Tongue (tissue), 1 donor: ENCODE measurements at regions not wholly inside any gene's neighbourhood (a gene's known extent, or its start where the extent isn't known, plus 50 kb on each side); places are given as distances from the start of the nearest gene placed in this dataset.
"Not testable (repeated sequence)": the region's sequence is repeated elsewhere in the genome, so short reads cannot be mapped to it uniquely, and the experiment has no call there.

Experiments
- DNase-seq: peaks from one replicate; pipeline ENCODE4 v3.0.0-alpha.2; 2015

DNA sequence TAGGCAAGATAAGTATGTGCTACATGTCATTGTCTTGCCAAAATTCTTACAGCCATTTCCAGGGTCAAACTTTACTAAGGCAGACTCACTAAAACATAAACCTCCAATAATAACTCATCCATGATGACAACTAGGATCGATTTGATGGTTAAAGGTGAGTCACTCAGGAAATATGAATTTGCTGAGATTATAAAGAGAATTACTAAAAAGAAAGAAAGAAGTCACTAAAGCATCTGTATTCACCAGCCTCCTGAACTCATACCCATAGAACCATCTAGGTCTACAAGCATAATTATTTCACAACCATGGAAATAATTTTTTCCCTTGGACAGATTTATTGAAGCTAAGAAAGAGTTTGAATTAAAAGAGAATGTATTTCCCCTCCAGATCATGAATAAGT, 258.6 kb downstream of the TLE1 start:
- DNase-seq, result no peak

GRCh38 chr9:81427870-81428269, 261.5 kb downstream of the TLE1 start:
- no peak for DNase-seq

DNA sequence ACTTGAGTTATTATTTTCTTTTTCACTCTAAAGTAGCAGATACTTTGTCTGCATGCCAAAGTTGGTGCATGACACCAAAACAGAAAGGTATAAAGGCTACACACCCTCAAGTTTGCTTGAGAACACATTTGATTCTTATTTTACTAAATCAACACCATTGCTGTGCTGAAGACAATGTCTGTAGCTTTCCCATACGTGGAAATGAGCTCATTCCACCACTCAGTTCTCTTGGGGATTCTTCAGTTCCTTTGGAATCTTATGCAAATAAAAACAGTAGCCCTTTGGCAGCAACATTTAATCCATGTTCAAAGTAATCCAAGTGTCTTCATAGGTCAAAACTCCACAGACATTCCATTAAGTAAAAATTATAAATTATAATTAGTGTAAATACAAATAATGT, 264.9 kb downstream of the TLE1 start:
- DNase-seq, result no peak

DNA sequence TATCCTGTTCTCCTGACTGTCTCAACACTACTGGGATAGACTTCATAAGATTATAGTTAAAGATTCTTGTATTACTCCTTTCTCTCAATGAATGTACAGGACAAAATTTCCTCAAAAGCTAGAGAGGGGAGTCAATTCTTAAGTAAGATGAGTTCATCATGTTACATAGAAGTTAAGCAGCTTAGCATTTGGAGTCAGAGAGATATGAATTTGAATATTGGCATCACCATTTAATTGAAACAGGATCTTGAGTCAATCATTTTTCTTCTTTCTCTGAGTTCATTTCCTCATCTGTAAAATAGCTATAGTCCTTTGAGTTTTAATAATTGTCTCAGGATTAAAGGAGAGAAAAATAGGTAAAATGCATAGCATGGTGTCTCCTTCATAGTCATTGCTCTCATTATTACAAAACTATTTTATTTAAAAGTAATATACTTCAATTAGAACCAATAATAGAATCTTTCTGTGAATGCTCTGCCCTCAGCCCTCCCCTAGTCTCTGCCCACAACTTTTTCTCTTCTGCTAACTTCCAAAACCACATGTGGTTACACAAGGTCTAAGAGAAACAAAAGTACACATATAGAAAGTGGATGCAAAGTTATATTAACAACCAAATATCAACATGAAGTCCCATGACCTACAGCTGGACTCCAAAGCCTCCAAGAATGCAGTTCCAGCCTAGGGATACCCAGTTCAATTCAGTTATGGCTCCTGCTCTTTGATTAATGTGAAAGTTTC, 265.6 kb downstream of the TLE1 start:
- DNase-seq, result no peak

GRCh38 chr9:81421090-81421489, 268.3 kb downstream of the TLE1 start:
- not testable (repeated sequence) for DNase-seq

GRCh38 chr9:81420024-81420423, 269.3 kb downstream of the TLE1 start:
- no peak for DNase-seq

- peak; percentile 54 for DNase-seq
Observed at GRCh38 chr9:81417941-81418340, 271.4 kb downstream of the TLE1 start.

GRCh38 chr9:81417299-81417675, 272.1 kb downstream of the TLE1 start:
- DNase-seq, result peak; percentile 82

GRCh38 chr9:81416476-81417298, 272.7 kb downstream of the TLE1 start:
- DNase-seq, result peak; percentile 89

- no peak for DNase-seq
Observed at GRCh38 chr9:81414836-81415235, 274.5 kb downstream of the TLE1 start.

GRCh38 chr9:81411961-81412360, 277.4 kb downstream of the TLE1 start:
- DNase-seq, result no peak

DNA sequence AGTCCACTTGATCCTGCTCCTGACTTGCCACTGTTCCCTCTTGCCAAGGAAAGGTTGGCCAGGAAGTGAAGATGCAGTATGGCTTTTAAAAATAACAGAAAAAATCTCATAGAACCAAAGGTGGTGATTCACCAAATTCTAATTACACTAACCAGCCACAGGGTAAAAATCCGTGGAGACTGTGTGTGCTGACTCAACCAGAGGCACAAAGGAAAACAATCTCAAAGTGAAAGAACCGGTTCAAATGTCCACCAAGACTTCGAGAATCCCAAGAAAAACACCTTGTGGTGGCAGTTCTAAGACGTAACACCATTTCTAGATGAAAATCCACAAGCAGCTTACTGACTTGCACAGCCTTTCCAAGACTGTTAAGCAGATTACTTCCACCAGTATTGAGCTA, 279.1 kb downstream of the TLE1 start:
- no peak for DNase-seq

DNA sequence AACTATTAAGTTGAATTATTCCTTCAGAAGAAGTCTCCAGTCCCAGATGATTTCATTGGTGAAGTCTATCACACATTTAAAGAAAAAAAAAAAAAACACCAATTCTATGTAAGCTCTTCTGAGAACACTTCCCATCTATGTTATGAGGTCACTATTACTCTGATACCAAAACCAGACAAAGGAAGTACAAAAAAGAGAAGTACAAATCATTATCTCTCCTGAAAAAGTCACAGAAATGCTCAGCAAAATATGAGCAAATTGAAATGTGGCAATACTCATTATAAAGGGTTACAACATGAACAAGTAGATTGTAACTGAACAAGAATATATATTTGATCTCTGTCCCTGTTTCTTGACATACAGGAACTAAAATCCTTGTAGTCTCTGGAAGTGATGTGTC, 280.4 kb downstream of the TLE1 start:
- no peak for DNase-seq

DNA sequence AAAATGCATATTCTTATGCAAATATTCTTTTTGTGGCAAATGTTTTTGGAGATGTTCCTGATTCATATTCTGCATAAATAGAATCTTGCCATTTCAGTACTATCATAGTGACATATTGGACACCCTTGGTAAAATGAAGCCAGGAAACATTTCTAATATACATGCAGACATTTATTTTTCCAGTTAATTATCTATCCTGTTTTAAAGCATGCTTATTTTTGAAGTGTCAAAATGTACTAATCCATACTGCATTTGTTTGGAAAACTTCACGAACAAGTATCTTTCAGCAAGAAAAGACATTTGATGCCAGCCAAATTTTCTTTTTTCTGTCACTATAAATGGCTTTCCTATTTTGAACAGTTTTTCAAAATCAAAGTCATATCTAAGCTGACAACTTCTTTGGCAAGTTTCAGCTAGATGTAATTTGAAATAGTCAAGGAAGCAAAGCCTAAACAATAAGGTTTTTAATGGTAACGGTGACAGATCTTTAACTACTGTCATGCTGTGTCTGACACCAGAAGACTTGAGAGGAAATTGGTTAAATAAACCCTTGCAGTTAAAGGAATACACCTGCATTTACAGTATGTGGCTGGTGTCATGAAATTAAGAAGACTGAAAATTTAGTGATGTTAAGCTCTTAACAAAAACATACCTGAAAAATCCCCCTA, 284.3 kb downstream of the TLE1 start:
- no peak for DNase-seq

DNA sequence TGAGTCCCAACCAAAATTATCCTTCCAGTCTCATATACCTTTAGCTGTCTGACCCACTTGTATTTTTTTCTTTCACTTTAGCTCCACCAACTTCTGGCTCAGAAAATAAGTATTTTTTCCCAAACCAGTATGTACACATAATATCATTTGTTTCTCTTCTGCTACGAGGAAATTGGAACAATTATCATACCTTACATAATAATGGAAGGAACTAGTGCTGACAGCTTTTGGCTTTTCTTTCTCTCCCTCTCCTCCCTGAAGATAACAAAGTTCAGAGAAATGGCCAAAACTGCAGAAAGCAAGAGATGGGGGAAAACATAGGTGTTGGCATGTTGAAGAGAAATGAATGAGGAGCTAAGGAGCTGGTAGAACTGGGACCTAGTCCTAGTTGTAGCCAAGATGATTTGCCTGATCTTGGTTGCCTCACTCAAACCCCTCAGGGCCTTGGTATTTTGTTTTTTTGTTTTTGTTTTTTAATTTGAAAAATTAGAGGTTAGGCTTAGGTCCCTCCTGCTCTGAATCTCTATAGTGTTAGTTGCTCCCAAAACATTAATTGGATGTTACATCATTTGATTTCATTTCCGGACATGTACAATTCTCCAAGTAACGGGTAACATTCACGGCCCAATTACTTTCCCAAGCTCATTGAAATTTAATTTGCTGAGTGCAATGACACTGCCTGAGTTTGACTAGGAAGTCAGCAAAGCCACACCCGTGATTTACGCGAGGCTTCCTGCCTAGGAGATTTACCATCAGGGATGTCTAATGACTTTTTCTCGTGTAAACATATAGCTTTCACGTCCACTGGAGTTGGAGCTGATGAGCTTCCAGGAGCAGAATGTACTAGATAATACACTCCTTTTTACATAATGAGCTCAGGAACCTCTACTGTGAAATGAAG, 291.6 kb downstream of the TLE1 start:
- no peak for DNase-seq

DNA sequence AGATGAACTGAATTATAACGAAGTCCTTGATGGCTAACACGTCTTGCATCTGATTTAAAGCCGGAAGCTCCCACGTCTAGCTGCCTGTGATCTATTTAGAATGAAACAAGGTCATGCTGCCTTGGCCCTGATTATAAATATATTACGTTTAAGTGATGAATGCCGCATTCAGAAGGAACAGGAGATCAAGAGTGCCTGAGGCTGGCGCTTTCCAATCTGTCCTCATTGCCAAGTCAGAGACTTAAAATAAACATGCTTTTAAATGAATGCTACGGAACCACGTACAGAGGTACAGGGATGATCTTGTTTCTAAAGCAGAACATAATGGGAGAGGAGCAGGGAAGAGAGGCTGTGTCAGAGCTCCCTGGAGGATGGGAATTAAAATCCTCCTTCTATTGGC, 292.8 kb downstream of the TLE1 start:
- DNase-seq, result no peak

DNA sequence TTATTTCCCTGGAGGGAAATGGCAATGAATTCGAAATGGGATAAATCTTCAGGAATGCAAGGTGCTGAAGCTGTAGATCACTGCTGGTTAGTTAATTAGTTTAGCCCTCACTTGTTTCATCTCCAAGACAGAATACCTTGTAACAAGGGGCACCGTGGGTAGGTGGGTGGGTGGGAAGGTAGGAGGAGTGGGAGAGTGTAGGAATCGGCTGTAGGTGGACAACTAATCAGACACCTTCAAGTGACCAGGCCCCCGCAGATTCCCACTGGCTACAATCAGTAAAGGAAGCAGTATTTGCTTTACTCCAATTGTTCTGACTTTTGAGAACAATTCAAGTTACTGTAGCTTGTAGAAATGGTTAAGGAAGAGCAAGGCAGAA, 293.7 kb downstream of the TLE1 start:
- DNase-seq, result no peak

GRCh38 chr9:81394881-81395675, 294.3 kb downstream of the TLE1 start:
- peak; percentile 45 for DNase-seq

GRCh38 chr9:81393985-81394811, 295.1 kb downstream of the TLE1 start:
- DNase-seq, result peak; percentile 68

GRCh38 chr9:81391457-81391825, 297.9 kb downstream of the TLE1 start:
- no peak for DNase-seq
